SKM-1 (cell line): ENCODE measurements at regions not wholly inside any gene's neighbourhood (a gene's known extent, or its start where the extent isn't known, plus 50 kb on each side); places are given as distances from the start of the nearest gene placed in this dataset.

Experiments
- DNase-seq: peaks from one replicate; lab custom pipeline; 2025; ENCODE audit not compliant: unreplicated experiment; lab: John Stamatoyannopoulos, UW

DNA sequence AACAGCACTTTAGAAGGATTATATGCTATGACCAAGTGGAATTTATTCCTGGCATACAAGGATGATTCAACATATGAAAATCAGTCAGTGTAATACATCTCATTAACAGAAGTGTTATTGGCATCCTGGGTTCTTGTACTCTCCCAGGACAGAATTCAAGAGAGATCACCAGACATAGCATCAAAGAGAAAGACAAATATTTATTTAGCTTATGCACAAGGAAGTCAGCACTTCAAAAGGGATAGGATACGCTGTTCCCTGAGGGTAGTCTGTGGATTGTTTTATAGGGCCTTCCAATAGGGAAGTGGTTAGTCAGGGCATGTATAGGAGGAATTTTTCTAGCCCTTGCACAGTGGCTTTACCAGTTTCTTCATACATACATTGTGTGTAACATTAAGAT is 1238.0 kb downstream of the PCDH17 start:
- DNase-seq = no peak

- DNase-seq = no peak
Measured at GRCh38 chr13:58876473-58876872, 1244.9 kb downstream of the PCDH17 start.

- DNase-seq = no peak
Measured at GRCh38 chr13:58879114-58879513, 1247.6 kb downstream of the PCDH17 start.

DNA sequence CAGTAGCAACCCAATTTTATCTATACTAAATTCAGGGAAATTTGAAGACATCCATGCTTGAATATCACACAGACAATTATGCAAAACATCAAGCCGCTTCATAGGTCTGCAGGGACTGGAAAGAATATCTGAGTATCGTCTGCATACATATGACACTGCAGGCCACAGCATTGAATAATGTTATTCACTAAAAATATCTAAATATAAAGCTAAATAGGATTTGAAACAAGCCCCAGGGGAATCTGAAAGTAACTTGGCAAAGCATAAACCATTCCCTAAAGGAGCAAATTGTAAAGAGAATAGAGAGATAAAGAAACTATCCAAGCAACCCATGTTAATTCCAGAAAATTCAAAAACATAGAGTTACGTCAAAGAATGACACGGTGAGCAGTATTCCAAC is 1251.0 kb downstream of the PCDH17 start:
- no peak for DNase-seq

DNA sequence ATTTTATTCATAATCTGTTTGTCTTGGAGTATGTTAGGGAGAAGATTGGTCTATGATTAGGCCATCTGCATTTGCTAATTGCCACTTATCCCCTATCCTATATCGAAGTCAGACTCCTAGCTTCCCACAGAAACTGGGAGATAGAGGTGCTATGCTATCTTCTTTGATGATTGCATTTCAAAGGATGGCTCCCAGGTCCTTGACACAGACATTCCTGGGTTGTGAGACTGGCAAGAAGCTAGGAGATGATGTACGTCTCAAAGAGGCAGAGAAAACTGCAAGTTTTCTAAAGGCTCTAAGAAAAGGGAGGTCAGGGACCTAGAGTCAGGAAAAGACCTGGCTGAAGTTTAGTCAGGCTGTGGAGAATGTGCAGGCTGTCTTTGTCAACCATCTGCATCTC is 1251.9 kb downstream of the PCDH17 start:
- DNase-seq = no peak

- DNase-seq = no peak
Measured at GRCh38 chr13:58884353-58885209, 1253.0 kb downstream of the PCDH17 start.

DNA sequence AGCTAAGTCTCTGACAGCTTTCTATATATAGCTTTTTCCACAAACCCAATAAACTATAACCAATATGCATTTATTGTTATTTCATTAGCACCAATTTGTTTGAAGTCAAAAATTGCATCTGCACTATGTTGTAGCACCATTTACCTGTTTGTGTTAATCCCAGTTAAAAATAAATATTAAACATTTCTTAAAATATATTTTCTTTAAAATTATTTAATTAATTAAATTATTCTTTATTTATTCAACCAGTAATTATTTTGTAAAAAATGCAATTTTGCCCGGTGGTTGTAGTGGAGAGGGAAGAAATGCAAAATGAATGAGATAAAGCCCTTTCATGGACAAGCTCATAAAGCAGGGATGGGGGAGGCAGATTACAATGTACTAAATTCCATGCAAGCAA is 1257.9 kb downstream of the PCDH17 start:
- no peak for DNase-seq

GRCh38 chr13:58893396-58893795 is 1261.9 kb downstream of the PCDH17 start:
- DNase-seq = no peak

DNA sequence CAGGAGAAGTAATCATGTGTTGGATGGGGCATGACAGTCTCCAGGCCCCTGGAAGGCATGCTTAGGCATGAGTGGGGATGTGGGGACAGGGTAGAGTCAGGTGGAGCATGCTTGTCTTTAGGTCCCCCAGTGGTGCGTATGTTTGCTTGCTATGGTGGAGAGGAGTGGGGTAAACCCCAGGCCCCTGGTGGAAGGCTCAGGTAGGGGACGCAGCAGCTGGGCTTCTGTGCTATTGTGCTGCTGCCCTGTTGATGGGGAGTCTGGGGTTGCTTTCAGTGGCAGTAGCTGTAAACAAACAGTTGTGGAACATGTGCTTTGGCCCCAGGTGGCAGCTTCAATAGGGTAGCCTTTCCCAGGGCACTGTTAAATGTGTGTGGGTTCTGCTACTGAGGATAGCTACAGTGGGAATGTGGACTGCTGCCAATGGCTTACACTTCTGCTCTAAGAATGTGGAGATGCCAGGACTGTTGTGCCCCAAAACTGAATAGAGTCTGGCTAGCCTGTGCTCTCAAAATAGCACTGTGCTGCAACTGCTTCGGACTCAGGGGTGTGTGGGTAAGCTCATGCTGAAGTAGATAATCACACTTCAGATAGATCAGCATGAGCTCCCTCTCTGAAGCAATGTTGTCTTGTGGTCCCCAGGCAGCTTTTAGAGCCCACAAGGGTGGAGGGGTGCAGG is 1257.3 kb downstream of the DIAPH3 start:
- DNase-seq = no peak

DNA sequence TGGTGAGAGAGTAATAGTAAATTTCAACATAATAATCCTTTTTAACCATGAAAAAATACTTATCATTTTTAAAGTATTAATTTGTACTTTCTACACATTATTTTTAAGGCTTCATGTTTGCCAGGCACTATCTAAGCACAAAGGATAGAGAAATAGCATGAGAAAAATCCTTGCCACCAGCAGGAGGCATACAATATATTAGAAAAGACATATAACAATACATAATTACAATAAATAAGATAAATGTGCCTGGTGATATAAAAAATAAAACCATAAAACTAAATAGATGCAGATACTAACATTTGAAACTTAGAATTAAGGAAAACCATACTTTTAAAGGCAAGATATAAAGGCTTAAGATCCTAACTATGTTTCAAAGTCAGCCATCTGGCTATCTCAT is 1256.4 kb downstream of the DIAPH3 start:
- DNase-seq = no peak

DNA sequence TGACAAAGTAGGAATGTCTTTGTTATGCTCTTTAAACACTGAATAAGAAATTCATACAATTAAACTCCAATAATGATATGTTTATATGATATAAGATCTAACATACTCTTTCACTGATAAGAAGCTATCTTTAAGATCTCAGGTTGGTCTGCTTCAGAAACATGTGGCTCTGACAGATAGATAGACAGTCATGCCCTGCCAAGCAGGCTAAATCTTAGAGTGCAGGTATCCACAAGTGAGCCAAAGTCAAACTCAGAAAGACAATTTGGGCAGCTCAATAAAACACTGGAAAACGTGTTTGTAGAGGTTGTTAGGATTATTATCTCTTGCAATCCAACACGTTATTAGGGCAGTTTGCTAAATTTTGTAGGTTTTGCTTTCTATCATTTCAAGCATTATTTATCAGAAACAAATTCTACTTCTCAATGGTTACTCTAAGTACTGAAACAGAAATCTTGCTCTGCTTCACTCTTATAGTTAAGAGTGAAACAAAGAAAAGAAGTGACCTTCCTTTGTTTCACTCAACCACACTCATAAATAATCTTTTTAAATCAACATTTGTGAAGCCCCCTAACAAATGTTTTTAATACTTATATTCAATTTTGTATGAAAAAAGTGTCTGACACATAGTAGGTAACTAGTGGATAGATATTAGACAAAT is 1255.6 kb downstream of the DIAPH3 start:
- no peak for DNase-seq

- no peak for DNase-seq
Measured at GRCh38 chr13:58919551-58919950, 1244.2 kb downstream of the DIAPH3 start.

DNA sequence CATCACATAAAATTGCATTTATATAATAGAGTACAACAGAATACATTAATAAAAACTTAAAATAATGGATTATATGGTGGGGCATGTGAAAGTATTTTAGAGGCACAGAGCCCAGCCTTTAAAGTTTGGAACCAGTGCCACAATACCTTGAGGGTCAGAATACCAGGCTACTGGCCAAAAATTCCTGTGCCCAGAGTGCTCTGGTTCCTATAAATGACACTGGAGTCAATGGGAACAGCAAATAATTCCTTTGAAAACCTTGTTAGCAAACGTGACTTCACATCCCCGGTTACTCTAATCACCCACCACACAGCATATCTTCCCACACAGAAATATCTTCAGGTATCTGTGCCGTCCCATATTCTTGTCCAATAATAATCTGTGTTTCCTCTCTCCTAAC is 1242.6 kb downstream of the DIAPH3 start:
- no peak for DNase-seq

- DNase-seq = no peak
Measured at GRCh38 chr13:58926858-58927257, 1236.9 kb downstream of the DIAPH3 start.

DNA sequence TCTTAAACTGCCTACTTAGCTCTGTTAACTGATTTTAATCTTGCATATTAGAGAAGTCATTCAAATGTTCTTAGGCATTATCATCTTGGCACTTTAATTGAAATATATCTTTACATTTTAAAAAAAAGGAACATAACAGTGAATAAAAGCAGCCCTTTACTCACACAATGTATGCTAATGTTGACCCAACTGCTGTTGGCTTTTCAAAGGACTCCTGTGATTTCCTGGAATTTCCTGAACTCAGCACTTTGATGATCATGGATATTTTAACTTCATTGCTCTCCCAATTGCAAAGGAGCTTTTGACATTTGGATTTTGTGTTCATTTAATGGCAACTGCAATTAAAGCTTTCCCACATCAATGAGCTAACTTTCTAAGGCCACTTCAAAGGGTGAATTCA is 1230.3 kb downstream of the DIAPH3 start:
- no peak for DNase-seq

DNA sequence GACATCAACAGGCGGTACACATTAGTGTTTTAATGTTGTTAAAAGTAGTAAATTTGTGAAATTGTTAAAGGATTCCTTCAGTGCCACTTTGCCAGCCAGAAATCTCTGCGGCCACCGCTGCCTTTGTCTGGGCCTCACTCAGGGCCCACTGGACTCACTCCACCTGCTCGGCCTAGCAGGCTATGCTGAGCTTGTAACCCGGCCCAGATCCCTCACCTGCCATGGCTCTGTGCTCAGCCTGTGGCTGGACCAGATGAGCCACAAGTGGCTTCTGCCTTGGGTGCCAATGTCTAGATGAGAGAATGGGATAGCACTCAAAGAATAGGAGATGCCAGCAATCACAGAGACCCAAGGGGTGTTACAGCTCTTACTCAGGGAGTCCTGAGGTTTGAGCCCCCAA is 1228.0 kb downstream of the DIAPH3 start:
- DNase-seq = no peak

DNA sequence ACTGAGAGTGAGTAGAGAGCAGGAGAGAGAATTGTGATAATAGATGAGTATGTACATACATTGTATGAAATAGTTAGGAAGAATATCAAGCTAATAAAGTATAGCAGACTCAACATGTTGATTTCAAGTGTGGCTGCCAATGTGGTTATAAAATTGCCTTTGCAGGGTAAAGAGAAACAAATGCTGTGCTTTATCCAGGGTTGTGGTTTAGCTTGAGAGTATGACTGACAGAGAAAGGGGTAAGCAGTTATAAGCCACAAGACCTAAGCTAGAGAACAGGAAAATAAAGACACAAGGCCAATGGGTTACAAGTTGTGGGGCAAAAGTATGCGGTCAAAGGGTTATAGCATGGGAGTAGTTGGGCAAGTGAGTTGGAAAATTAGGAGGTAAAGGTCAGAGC is 1217.5 kb downstream of the DIAPH3 start:
- no peak for DNase-seq

- no peak for DNase-seq
Measured at GRCh38 chr13:58949646-58950045, 1214.1 kb downstream of the DIAPH3 start.

DNA sequence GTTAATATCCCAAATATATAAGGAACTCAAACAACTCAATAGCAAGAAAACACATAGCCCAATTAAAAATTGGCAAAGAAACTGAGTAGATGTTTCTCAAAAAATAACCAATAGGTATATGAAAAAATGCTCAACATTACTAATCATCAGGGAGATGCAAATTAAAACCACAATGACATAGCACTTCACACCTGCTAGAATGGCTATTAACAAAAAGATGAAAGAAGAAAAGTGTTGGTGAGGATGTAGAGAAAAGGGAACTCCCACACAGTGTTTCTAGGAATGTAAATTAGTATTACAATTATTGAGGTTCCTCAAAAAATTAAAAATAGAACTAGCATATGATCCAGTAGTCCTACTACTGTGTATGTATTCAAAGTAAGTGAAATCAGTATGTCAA is 1212.8 kb downstream of the DIAPH3 start:
- DNase-seq = no peak

- peak; percentile 28 for DNase-seq
Measured at GRCh38 chr13:58953638-58954037, 1210.1 kb downstream of the DIAPH3 start.

DNA sequence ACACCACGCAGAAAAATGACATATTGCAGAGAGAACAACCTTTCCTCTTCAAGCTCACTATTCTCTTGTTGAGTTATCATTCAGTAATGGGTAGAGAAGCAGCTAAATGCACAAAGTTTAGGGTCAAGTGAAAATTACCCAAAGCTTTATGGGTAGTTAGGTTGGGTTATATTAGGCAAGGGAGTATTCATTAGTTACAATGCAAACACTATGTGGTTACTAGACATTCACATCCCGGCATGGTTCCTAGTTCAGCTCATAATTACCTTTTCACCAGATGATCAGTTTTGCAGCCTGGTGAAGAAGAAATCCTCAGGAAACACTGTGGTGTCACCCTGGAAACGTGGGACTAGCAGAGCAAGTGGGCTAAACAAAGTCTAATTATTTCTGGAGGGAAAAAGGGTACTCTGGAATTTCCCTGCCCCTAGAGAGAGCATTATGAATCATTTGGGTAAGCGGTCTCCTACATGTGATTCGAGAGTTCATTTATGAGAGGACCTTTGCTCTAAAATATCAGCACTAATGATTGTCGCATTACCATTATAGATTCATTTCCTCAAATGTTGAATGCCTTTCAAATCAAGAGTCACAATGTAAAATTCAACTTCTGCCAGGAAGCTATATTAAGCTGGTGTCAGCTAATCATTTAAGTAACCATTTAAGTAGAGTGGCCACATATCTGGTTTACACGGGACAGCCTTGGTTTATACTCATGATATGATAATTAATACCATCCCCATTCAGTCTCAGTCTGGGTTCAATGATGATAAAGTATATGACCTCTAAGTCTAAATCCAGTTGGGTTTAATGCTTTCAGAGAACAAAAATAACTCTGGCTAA is 1208.0 kb downstream of the DIAPH3 start:
- DNase-seq = no peak
